Neutrophil (primary cell): ENCODE measurements at regions not wholly inside any gene's neighbourhood (a gene's known extent, or its start where the extent isn't known, plus 50 kb on each side); places are given as distances from the start of the nearest gene placed in this dataset.

Experiments used
- H3K27ac ChIP-seq: fragments of 200-600 bp; sonication (generic); 2 replicates; pipeline ENCODE4 v1.5.1; 2016; ENCODE audit warnings: mild to moderate bottlenecking, moderate library complexity
- H3K27me3 ChIP-seq: fragments of 200-600 bp; sonication (generic); 2 replicates; pipeline ENCODE4 v1.6.0; 2016; ENCODE audit warnings: mild to moderate bottlenecking
- H3K36me3 ChIP-seq: fragments of 200-600 bp; sonication (generic); 2 replicates; pipeline ENCODE4 v1.5.1; 2017
- H3K4me1 ChIP-seq, 2 experiments: fragments of 200-600 bp in 1 of 2; sonication (generic) in 1 of 2; 1 replicate in 1 of 2; 2 replicates in 1 of 2; pipeline versions ENCODE4 v1.5.1 to v1.6.1; 2013 to 2016; ENCODE audit warnings: low read depth in 1 of 2, low read length in 1 of 2, mild to moderate bottlenecking in 1 of 2, moderate library complexity in 1 of 2; ENCODE audit not compliant: control insufficient read depth in 1 of 2, insufficient read depth in 1 of 2
- H3K4me3 ChIP-seq, 2 experiments: fragments of 200-600 bp in 1 of 2; sonication (generic) in 1 of 2; 1 replicate in 1 of 2; 2 replicates in 1 of 2; pipeline ENCODE4 v1.5.1; 2013 to 2016; ENCODE audit warnings: low read depth in 1 of 2, low read length in 1 of 2, mild to moderate bottlenecking in 1 of 2, moderate library complexity in 1 of 2
- H3K9me3 ChIP-seq: fragments of 200-600 bp; sonication (generic); 2 replicates; pipeline ENCODE4 v1.5.1; 2016
- TF ChIP-seq, protein P1 (sequence below): fragments of 200-600 bp; sonication (generic); IDR thresholded peaks from 2 replicates; pipeline ENCODE4 v1.5.1; 2016; ENCODE audit warnings: antibody characterized with exemption

DNA sequence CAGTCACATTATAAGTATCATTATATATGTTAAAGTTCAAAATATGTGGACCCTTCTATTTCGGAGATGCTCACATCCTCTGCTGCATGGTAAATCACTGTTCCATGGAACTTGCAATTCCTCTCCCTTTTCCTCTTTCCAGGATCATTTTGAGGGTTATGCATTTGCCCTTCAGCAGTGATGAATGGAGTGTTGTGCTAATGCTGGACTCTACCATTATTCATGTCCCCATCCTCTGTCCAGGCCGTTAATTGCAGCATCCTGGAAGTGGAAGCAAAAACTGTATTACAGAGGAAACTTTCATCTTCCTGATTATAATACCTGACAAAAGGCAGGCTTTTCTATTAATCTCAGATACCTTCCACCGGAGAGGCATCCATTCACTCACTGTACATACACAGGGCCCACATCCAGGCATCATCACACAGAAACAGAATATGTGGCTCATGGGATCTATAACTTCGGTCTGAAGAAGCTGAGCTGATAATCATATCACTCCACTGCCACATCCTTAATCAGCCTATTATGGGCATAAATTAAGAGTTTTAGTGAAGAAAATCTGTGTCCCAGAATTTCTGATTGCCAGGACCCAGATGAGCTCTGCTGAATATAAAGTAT is 65.0 kb upstream of the ACO1 start:
- Histone ChIP-seq H3K27ac (no peak overlapping the region), H3K9me3 (no peaks in the 10 kb centered on the region), H3K36me3 (no peaks in the 10 kb centered on the region), H3K4me1 (no peaks in the 10 kb centered on the region), H3K4me3 (no peak overlapping the region), H3K27me3 (no peaks in the 10 kb centered on the region)
- TF ChIP-seq, protein P1, sequence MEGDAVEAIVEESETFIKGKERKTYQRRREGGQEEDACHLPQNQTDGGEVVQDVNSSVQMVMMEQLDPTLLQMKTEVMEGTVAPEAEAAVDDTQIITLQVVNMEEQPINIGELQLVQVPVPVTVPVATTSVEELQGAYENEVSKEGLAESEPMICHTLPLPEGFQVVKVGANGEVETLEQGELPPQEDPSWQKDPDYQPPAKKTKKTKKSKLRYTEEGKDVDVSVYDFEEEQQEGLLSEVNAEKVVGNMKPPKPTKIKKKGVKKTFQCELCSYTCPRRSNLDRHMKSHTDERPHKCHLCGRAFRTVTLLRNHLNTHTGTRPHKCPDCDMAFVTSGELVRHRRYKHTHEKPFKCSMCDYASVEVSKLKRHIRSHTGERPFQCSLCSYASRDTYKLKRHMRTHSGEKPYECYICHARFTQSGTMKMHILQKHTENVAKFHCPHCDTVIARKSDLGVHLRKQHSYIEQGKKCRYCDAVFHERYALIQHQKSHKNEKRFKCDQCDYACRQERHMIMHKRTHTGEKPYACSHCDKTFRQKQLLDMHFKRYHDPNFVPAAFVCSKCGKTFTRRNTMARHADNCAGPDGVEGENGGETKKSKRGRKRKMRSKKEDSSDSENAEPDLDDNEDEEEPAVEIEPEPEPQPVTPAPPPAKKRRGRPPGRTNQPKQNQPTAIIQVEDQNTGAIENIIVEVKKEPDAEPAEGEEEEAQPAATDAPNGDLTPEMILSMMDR, result no peak

DNA sequence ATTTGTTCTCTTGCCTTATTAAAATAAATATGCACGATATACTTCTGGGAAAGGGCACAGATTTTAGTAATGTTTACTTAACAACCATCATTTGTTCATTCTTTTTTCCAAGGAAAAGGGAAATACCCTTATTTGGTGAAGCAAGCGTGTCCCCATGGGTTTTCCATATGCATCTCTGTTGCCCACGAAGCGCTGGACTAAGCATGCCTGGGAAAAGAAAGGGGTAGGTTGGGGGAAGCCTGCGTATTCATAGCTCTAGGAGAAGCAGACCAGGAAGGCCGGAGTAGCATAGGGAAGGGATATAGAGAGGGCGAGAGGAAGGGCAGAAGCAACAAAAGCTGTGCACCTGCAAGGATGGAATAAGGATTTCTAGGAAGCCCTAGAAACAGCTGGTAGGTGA is 61.8 kb upstream of the ACO1 start:
- TF ChIP-seq, protein P1, result no peak
- Histone ChIP-seq H3K36me3 (no peaks in the 10 kb centered on the region), H3K4me3 (no peak overlapping the region), H3K4me1 (no peaks in the 10 kb centered on the region), H3K27ac (no peak overlapping the region), H3K27me3 (no peaks in the 10 kb centered on the region), H3K9me3 (no peaks in the 10 kb centered on the region)

DNA sequence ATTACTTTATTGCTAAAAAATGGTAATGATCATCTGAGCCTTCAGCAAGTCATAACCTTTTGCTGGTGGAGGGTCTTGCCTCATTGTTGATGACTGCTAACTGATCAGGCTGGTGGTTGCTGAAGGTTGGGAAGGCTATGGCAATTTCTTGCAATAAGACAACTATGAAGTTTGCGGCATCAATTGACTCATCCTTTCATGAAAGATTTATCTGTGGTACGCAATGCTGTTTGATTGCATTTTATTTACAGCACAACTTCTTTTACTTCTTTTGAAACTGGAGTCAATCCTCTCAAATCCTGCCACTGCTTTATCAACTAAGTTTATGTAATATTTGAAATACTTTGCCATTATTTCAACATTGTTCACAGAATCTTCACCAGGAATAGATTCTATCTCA is 58.3 kb upstream of the ACO1 start:
- TF ChIP-seq, protein P1, result no peak
- Histone ChIP-seq H3K9me3 (no peaks in the 10 kb centered on the region), H3K4me3 (no peak overlapping the region), H3K4me1 (no peaks in the 10 kb centered on the region), H3K36me3 (no peaks in the 10 kb centered on the region), H3K27me3 (no peaks in the 10 kb centered on the region), H3K27ac (no peak overlapping the region)

DNA sequence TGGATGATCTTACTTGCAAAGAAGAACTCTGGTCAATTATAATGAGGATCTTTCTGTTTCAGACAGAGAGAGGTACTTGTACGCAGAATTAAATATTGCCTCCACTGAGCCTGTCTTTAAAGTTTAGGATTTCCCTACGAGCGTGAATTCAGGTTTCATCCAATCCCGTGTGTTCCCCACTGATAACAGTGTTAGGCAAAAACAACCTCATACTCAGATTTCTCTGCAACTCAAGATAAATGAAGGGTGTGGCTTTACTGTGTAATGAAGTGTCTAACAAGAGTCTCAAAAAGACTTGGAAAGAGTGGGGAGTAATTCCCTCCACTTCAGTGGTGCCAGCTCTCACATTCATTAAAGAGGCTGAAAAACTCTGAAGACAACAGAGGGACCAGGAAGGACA is 53.2 kb upstream of the ACO1 start:
- Histone ChIP-seq H3K9me3 (no peaks in the 10 kb centered on the region), H3K27ac (no peak overlapping the region), H3K36me3 (no peaks in the 10 kb centered on the region), H3K4me1 (no peaks in the 10 kb centered on the region), H3K27me3 (no peaks in the 10 kb centered on the region), H3K4me3 (no peak overlapping the region)
- TF ChIP-seq, protein P1, result no peak

DNA sequence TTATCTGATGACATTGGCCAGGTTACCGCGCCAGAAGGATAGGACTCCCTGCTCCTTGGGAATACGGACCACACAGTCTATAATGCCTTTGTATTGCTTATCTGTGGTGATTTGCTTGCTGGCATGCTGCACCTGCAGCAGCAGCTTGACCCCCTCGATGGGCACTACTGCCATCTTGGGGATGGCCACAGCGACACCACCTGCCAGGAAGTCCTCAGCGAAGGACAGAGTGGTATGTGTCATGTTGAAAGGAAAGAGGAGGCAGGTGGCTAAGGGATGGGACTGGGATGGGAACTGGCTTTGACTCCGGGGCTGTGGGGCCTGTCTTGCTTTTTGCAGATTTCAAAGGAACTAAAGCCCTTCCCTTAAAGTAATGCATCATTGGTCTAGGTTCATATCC is 50.3 kb upstream of the ACO1 start:
- H3K36me3 ChIP-seq, result no peaks in the 10 kb centered on the region
- no peaks in the 10 kb centered on the region for H3K27me3 ChIP-seq
- H3K27ac ChIP-seq, result no peak overlapping the region
- H3K9me3 ChIP-seq, result no peaks in the 10 kb centered on the region
- no peak overlapping the region for H3K4me3 ChIP-seq
- H3K4me1 ChIP-seq, result no peaks in the 10 kb centered on the region
- TF ChIP-seq, protein P1, result no peak
